Kidney glomerular epithelial cell (primary cell): ENCODE measurements at regions not wholly inside any gene's neighbourhood (a gene's known extent, or its start where the extent isn't known, plus 50 kb on each side); places are given as distances from the start of the nearest gene placed in this dataset.

Source experiments
- DNase-seq: peaks from one replicate; lab custom pipeline; 2025; lab: John Stamatoyannopoulos, UW

DNA sequence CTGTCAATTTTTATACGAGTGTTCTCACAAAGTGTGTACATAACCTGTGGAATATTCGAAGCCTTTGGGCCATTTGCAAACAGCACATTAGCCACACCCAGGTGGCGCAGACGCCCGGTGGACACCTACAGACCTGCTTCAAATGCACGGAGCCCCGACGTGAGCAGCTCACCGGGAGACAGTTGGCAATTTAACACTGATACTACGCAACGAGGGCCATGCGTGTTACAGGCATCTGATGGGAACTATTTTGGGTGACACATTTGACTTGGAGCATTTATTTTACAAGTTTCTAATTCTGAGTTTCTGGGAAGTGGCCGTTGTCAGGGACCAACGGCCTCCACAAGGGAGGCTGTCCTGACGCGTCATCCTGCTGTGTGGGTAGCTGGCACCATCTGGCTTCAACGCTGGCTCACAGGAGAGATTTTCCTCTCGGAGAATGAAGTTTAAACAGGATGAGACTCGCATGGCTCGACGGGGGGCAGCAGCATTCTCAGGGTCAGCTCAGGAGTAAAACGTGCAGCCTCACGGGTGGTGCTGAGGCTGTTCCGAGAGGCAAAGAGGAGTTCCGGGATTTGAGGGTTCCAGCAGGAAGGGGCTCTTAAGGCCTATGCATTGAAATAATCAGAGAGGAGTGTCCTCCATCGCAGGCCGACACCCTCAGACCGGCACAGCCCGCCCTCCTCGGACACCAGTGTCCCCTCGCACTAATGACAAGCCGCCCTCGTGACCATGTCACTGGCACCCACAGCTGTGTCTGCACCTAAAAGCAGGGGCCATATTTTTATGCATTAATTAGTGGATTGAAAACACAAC is 207.4 kb downstream of the DLL1 start:
- no peak for DNase-seq

DNA sequence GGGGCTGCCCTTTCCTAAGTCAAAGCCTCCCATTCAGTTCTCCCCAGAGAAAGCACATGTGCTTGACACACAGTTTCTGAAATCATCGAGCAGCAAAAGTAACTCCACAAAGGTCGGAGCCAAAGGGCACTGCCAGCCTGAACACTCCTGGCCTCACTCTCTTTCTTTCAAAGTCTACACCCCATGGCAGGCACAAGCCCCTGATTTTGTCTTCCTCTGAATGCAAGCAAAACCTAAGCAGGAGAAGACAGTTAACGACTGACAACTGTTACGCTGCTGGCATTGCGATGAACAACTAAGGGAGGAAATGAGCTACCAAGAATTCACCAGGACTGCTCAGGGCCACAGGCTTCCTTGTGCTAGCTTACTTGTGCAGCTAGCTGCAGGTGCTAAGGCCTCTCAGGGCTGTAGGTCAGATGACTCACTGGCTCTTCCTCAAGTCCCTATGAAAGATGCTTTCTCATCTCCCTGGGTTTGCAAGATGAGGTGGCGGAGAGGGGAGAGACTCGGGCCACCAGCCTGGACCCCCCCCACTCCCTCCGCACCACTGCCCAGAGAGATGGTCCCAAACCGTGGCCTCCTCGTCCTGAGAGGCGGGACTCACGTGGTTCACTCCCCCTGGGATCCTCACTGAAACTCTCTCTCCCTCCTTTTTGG is 208.2 kb downstream of the DLL1 start:
- no peak for DNase-seq

DNA sequence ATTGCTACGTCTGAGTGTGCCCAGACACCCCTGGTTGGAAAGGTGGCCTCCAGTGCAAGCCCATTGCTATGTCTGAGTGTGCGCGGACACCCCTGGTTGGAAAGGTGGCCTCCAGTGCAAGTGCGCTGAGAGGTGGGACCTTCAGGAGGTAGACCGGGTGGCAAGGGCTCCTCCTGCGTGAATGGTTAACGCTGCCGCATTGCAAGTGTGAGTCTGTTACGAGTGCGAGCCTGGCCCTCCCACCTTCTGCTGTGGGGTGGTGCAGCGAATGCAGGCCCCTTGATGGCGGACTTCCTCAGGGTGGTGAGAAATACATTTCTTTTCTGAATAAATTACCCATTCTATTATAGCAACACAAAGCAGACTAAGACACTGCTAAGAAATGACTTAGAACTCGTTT is 208.8 kb downstream of the DLL1 start:
- no peak for DNase-seq

DNA sequence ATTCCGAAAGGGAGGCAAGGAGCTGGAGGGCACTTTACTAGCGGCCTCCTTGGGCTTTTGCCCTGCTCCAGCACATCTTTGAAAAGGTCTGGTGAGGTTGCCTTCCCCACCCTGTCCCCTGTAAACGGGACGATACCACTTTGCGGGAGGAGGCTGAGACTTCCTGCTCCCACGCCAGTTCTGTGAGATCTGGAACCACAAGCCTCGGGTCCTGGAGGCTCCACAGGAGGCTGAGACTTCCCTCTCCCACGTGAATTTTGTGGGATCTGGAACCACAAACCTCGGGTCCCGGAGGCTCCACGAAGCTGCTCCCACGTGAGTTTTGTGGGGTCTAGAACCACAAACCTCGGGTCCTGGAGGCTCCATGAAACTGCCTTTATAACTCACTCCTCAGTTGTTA is 209.3 kb downstream of the DLL1 start:
- no peak for DNase-seq

DNA sequence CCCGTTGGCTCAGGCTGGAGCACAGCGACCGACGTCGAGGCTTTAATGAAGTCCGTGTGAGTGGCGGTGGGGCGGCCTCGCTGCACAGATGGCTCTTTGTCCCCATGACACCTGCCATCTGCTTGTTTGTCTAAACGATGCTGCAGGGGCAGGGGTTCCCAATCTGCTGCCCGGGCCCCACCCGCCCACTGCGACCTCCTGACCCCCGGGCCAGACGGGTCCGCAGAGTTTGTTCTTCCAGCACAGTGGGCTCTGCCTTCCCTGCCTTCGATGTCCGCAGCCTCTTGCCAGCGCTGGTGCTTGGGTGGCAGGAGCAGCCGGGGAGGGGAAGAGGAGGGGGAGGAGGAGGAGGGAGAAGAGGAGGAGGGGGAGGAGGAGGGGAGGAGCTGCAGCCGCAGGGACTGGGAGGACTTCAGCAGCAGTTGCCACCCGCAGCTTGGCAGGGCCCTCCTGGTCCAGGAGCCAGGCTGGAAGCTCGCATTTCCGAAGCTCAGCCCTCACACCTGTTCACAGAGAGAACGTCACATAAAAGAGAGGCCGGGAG is 210.0 kb downstream of the DLL1 start:
- DNase-seq = no peak

DNA sequence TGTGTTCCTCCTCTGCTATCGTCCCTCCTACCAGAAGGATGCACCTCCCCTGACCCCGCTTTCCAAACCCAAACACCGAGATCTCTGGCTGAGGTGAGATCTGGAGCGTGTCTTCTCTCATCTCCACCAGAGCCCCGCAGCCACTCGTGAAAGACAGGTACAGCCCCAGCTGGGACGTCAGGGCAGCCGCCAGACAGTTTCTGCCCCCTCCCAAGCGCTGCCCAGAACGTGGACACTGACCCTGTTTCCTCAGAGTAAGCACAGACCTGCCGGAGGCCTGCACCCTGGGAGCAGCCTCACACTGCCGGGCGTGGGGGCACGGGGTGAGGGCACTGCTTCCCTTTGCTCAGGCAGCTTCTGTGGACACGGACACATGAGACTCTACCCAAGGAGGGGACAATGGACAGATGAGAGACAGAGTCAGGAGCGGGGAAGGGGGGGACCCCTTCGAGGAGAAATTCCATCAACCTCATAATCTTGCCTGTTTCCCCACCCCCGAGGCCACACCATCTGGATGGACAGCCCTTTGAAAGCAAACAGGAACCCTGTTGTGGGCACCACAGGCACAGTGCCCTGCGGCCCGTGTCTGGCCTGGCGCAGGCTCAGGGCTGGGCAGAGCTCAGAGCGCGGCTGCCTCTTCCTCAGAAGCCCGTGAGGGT is 210.6 kb downstream of the DLL1 start:
- DNase-seq = no peak

DNA sequence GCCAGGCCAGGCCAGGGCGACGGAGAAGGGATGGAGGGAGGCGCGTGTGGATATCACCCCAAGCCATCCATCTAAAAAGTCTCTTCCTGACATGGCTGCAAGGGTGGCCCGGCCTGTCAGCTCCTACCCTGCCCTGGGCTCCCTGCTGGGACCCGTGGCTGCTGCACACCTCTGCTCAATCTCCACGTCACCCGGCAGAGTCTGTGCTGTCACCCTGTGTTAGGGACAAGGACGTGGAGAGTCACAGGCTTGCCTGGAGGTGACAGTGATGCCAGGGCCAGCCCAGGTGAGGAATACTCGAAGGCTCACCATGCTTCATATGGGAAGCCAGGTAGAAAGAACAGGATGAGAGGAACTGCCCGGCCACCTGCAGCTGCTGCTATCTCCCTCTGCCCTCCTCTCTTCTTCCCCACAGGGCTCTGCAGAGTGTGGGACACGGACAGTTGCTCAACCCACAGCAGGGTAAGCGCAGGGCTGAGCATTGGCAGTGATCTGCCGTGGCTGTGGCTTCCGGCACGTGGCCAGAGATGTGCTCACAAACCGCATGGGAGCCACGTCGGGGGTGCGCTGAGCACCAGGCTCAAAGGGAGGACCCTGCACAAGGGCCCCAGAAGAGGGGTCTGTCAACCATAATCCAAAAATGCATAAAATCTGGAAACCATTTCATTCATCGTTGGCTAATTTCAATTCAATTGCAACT is 214.3 kb downstream of the DLL1 start:
- DNase-seq = no peak

DNA sequence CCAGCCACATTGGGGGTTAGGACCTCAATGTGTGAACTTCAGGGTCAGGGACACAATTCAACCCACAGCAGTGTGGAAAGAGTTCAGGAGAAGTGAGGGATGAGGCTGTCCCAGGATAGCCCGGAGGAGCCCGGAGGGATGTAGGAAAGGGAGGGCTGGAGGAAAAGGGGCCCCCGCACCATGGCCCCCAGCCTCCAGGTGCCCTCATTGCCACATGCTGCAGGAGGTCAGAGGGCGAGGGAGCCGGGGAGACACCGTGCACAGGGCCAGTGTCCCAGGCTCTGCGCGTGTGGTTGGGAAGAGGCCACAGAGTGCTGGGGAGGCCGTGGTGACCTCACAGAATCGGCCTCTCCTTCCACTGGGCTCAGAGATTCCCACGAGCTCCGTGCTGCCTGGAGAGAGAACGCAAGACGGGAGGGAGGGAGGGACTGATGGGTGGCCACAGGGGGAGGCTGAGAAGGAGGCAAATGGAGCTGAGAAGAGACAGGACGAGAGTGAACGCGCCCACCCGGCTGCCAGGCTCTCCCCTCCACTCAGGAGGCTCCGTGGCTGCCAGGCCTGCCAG is 215.1 kb downstream of the DLL1 start:
- no peak for DNase-seq

DNA sequence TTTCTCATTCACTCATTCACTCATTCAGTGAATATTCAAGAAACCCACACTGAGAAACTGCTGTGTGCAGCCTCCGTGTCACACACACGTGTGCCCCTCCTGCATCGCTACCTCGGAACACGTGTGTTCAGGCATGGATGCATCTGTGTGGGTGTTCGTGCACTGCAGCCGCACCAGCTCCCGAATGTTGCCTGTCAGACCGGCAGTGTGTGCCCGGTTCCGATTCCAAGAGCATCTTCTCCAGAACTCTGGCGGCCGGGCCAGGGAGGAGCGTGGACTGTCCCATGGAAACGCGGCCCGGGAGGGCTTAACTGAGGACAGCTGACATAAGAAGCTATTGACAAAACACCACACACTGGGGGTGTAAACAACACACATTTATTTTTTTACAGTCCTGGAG is 216.0 kb downstream of the DLL1 start:
- no peak for DNase-seq

DNA sequence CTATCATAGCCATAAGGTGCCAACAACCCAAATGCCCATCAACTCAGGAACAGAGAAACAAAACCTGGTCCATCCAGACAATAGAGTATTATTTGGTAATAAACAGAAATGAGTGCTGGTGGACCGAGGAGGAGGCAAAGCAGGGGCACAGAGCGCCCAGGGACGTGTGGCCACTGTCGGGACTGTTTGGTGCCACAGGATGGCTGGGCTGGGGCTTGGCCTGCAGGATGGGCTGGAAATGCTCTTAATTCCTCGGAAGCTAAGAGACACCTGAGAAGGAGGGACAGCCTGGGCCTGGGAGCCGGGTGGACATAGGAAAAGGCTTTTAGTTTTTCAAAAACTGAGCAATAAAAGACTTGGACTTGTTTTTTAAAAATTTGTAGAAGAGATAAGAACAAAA is 216.4 kb downstream of the DLL1 start:
- no peak for DNase-seq

DNA sequence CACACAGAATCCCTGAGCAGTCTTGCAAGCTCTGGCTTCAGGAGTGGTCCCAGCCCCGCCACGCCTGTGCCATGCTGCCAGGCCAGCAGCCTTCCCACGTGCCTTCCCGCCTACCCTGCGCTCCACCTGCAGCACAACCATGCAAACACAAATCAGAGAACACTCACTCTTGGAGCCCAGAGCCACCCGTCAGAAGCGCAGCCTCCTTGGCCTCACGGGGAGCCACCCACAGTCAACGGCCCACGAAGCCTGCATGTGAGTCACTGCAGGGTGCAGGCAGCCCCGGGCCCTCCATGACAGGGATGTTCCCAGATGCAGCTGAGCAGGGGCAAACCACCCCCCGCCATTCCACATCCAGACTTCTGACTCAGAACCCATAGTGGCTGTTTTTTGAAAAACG is 217.0 kb downstream of the DLL1 start:
- no peak for DNase-seq

DNA sequence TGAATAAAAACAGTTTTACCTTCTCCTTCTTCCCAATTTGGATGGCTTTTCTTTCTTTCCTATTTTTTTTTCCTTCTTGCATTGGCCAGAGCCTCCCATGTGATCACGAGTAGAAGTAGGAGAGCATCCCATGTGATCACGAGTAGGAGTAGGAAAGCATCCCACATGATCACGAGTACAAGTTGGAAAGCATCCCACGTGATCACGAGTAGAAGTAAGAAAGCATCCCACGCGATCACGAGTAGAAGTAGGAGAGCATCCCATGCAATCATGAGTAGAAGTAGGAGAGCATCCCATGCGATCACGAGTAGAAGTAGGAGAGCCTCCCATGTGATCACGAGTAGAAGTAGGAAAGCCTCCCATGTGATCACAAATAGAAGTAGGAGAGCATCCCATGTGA is 218.6 kb downstream of the DLL1 start:
- DNase-seq = no peak

DNA sequence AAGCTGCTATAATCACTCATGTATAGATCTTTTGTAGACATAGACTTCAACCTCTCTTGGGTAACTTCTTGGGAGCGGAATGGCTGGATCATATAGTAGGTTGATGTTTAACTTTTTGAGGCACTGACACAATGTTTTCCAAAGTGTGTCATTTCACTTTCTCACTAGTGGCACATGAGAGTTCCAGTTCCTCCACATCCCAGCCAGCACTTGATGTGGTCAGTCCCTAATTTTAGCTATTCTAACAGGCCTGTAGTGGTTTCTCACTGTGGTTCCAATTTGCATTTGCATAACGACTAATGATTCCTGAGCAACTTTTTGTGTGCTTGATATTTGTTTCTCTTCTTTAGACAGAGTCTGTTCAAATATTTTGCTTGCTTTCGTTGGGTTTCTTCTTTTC is 221.3 kb downstream of the DLL1 start:
- no peak for DNase-seq

DNA sequence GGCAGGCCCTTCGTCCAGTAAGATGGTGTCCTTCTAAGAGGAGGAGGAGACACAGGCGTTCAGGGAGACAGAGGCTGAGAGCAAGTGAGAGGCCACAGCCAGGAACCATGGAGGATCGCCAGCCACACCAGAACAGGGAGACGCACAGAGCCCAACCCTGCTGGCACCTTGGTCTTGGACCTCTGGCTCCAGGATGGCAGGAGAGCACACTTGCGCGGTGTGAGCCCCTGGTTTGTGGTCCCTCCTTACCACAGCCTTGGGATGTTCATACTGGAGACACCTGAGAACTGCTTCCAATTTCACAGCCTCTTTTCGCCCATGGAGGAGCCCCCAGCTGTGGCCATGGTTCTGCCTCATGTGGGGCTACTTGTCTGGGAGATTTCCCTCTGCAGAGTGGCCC is 222.4 kb downstream of the DLL1 start:
- no peak for DNase-seq

DNA sequence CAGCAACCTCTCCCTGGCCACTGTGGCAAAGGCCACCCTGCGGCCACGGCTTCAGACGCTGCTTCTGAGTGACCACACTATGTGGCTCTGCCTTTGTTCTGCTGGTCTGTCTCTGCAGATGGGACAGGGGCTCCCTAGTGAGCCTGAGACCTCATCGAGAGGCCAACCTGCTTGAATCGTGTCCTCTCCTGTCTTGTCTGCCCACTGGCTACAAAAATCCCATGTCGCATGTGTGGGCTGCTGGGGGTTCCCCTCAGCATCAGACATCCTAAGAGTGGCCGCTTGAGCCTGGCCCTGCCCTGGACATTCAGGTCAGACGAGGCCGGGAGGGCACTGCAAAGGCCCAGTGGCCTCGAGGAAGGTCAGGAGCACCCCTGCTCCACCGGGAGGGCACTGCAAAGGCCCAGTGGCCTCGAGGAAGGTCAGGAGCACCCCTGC is 222.9 kb downstream of the DLL1 start:
- DNase-seq = no peak

DNA sequence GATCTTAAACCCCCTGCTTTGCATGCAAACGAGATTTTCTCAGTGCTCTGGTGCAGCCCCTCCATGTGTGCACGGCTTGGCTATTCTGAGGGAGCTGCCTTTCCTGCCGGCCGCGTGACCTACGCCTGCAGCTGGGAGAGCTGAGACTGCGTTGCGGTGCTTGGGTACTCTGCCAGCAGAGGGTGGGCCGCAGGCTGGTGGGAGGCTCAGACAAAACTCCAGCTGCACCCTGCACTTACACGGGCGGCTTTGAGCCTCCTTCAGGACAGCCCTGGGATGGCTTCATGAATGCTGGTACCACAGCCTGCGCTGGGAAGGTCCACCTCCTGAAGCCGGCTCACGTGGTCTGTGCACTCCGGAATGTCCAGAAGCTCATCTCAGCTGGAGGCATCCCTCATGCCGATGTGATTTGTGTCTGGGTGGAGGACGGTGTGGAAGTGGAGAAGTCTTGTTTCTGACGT is 223.7 kb downstream of the DLL1 start:
- no peak for DNase-seq

DNA sequence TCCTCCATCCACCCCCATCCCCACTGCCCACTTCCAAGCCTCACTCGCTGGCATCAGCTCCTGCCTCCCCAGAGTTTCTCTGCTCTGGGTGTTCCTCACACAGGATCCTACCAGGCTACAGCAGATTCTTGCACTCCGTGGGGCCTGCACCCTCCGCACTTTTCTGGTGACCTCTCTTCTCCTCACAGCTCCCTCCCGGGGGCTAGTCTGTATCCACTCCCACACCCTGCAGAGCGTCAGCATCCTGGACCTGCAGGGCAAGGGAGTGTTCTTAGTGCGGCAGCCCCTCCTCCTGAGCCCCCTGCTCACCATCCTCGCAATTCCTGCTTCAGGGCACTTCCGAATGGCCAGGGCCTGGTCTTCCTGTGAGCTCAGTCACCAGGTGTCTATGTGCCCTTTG is 224.2 kb downstream of the DLL1 start:
- no peak for DNase-seq

DNA sequence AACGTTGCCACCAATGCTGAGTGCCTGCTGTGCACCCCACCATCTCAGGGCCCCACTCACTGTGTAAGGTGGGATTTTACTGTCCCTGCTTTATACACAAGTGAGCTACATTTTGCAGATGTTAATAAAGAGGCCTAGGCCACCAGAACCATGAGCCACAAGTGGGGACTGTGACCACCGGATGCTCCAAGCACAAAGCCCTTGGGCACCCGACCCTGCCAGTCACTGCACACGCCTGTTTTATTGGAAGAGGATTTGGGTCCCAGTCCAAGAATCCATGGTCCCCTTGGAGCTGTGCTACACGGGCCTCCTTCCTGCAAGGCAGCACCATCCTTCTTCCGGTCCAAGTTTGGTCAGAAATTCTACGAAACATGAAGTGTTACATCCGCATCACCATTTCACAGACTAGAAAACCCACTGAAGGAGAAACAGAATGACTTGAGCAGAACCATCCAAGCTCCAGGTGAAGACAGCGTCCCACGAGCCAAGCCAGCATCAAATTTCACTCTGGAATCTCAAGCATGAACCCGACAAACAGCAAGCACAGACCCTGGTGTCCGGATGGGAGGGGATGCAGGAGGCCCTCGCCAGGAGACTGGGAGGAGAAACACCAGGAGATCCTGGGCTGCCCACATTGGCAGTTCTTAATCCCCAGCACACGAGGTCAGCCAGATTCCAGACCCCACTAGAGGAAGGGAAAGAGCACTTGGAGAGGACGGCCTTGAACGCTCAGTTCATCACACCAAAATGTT is 226.9 kb downstream of the DLL1 start:
- no peak for DNase-seq

DNA sequence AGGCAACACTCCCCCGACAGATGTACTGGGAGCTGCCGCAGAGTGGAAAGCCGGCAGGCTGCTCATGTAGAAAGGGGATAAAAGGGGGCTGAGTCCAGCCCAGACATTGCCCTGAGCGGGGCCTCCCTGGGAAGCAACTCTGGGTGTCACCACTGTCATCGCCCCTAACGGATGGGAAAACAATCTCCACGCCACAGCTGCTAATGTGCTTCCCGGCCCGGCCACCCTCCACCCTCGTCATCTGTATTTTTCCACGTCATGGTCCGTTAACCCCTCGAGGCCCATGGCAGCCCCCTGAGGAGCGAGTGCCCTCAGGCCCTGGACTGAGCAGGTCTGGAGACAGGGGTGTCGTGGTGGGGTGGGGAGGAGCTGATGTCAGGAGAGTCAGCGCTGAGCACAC is 227.4 kb downstream of the DLL1 start:
- no peak for DNase-seq

DNA sequence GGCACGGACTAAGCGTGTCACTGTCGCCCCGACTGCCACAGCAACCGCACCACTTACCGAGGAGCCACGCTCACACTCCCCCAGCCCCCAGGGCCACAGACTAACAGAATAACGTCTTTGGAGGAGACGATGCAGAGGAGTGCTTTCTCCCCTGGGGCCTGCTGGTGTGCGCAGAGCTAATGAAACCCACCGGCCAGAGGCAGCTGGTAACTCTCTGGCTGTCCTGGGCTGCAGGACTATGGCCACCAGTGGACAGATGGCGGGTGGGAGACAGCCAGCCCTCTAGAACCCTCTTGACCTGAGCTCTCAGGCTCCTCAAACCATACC is 228.0 kb downstream of the DLL1 start:
- no peak for DNase-seq

DNA sequence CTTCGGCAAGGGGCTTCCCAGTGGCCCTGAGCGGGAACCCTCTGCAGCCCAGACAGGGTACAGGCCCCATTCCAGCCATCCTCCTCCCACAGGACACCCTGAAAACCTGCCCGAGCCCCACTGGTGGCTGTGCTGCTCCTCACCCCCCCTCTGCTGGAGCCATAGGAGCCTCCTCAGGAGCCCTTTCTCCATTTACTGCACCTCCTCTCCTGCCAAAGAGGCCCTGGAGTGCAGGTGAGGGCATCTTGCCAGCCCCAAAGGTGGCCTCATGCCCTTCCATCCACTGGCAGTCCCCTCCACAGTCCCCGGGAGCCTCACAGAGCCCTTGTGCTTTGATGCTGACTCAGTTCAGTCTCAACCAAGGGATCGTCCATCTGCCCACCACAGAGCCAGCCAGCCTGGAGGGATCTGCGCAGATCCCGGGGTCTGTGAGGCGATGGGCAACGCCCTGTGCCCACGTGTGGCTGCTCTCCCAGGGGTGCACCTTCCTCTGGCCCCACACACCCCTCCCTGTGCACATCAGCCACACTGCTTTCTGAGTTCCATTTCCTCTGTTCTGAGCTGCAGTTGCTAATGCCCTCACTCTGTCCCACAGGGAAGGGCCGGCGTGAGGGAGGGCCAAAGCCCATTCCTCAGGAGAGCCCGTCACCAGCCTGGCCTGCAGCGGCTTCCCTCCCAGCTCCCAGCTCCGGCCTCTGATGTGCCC is 228.5 kb downstream of the DLL1 start:
- DNase-seq = no peak
